GM18951 (cell line): ENCODE measurements at regions not wholly inside any gene's neighbourhood (a gene's known extent, or its start where the extent isn't known, plus 50 kb on each side); places are given as distances from the start of the nearest gene placed in this dataset.

ENCODE experiments used
- POLR2A ChIP-seq: IDR thresholded peaks from 4 replicates; pipeline ENCODE4 v1.6.1; 2011; ENCODE audit warnings: mild to moderate bottlenecking; ENCODE audit not compliant: insufficient read length, insufficient read depth; ENCODE audit errors: extremely low read depth
- in situ Hi-C: fragments of 300-500 bp; cut with MboI; formaldehyde crosslinking; loops from one replicate; pipeline ENCODE4 v1.12.0; 2022; ENCODE audit warnings: low sequenced_read_pairs, mixed read lengths, inconsistent platforms; ENCODE audit not compliant: unreplicated experiment

DNA sequence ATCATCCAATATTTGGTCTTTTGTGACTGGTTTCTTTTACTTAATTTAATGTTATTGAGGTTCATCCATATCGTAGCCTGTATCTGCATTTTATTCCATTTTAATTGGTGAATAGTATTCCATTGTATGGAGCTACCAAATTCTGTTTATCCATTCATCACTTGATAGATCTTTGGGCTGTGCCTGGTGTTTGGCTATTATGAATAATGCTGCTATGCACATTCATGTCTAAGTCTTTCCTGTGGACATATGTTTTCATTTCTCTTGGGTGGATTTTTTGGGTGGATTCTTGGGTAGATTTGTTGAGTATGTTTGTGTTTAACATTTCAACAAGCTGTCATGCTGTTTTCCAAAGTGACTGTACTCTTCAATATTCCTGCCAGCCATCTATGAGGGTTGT, 52.5 kb upstream of the NEDD4L start:
- in situ Hi-C loops: no loop called here
- TF ChIP-seq POLR2A: no peak

GRCh38 chr18:57989536-57989935, 54.5 kb upstream of the NEDD4L start:
- TF ChIP-seq POLR2A: no peak
- in situ Hi-C loops: no loop called here

DNA sequence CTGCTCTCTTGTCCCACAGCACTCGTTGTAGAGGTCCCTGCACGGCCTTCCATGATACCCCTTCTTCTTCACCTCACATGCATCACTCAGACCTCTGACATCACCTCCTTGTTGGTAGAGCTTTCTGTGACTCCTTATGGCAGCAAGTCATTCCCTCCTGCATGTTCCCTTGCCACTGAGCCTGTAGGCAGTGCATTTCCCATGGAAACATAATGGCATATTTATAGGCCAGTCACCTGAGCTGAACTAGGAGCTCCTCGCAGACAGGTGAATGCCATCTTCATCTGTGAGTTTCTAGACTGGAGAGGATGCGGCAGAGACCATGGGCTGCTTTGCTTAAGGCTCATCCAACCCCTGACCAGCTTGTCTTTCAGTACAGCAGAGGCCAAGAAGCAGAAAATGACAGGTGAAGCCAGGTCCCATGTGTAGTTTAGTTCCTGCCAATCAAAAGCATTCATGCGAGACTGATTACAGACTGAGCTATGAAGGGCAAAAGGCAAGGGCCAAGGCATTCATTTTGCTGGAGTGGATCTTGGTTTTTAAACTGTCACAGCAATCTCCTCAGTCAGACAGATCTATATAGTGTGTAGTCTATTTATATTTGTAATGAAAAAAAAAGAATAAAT, 59.4 kb upstream of the NEDD4L start:
- in situ Hi-C loops: no loop called here
- no peak for TF ChIP-seq POLR2A

DNA sequence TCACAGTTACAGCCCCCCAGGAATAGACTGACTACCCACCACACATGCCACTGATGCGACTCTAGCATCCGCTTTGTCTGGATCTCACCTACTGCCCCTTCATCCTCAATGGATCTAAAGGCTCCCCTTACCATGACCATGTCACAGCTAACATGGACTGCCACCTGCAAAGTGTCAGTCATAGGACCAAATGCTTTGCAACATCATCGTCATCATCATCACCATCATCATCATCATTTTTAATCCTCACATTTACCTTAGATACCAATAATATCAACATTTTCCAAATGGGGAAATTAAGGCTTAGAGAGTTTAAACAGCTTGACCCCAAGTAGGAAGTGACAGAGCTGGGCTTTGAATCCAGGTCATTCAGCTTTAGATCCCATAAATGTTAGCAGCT, 60.1 kb upstream of the NEDD4L start:
- in situ Hi-C loops: no loop called here
- no peak for TF ChIP-seq POLR2A

DNA sequence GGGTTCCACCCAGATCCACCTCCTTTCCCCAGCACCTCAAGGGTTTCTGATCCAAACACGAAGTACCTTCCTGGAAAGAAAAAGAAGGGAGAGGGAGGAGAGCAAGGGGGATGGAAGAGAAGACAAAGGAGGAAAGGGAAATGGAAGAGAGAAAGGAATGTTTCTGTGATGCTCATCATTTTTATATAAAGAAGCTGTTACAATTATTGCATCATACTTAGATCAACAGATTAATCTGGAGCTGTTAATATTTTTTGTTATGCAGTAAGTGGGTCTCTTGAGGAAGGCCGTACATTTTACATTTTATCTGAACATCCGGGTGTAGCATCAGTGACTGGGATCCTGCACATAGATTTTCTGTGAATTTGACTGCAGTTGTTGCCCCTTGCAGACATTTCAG, 60.6 kb upstream of the NEDD4L start:
- in situ Hi-C loops: no loop called here
- no peak for TF ChIP-seq POLR2A

DNA sequence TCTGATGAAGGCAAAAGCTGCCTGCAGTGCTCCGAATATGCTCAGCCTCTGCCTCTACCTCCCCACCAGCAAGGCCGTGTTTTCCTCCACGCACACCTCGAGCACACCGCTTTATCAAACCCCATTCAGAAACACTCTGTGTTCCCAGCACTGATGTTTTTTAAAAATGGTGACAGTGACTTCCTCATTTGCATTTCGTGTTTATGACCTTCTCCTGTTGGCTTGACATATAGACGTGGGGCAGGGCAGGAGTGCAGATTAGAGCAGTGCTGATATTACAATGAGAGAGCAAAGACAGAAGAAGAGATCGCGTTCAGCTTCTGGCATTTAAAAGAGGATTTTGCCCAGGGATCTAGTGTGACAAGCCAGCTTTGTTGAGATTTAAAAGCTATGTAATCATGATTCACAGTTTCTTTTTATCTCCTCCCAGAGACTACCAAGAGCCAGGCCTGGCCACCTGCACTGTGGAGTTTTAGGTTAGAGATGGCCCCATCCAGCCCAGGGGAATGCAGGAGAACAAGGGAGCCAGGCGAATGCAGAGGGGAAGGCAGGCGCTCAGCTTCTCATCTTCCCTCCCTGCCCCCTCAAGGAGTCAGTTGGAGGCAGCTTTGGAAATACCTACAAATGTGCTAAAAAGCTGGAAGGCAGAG, 61.5 kb upstream of the NEDD4L start:
- in situ Hi-C loops: no loop called here
- TF ChIP-seq POLR2A: no peak

GRCh38 chr18:57981308-57982028, 62.6 kb upstream of the NEDD4L start:
- in situ Hi-C loops: no loop called here
- TF ChIP-seq POLR2A: no peak

GRCh38 chr18:57980573-57981307, 63.3 kb upstream of the NEDD4L start:
- in situ Hi-C loops: no loop called here
- TF ChIP-seq POLR2A: no peak

DNA sequence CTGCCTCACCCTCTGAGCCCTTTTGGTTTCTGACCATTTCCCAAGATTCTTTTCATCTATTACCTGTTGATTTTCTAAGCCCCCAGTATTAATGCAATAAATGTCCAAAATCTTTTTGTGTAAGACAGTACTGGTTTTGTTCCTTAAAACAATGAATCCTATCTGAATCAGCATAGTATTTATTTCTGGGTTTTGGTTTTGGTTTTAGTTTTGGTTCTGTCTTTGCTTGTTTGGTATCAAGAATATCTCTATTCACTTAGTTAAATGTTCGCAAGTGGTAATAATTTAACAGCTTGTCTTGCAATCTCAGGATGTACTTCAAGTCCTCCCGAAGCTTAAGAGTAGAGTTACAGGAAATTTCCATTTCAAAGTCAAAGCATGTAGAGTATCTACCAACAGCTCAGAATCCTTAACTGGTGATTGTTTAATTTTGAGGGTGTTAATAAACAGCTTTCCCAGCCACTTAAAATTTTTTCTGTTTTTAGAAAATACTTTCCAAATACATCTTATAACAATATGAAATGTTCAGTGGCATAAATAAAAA, 67.7 kb upstream of the NEDD4L start:
- no peak for TF ChIP-seq POLR2A
- in situ Hi-C loops: no loop called here

DNA sequence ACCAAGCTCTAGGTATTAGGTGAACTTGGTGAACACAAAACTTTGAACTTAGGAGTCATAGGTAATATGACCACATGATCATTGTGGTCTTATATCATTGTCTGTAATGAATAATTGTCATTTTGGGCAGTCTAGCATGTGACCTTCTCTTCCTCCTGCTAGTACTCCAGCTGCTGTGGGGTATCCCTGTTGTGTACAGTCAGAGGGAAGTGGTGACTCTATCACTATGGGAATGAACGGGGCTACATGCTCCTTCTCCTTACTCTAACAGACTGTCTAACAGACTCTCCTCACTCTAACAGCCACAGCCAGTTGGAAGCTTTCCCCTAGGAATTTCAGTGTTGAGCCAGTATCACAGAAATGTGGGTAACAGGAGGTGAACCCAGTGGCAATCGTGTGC, 68.2 kb upstream of the NEDD4L start:
- TF ChIP-seq POLR2A: no peak
- in situ Hi-C loops: no loop called here

- TF ChIP-seq POLR2A: no peak
- in situ Hi-C loops: no loop called here
Measured at GRCh38 chr18:57974585-57975265, 69.3 kb upstream of the NEDD4L start.

DNA sequence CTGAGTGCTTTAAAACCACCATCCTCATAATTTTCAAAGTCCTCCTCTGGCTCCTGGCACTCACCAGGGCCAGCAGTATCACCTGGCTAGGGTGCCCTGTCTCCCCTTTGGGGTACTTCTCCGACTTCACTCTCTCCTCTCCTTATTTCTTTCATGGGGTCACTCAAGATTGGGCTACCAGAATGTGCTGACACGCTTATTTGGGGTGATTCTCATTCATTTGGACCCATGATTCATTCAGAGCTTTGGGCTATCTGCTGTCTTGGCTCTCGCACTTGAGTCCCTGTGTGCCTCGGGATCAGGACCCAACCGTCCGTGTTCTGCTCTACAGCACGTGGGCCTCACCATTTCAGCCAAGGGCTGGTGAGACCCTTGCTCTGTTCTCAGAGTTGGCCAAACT, 70.1 kb upstream of the NEDD4L start:
- TF ChIP-seq POLR2A: no peak
- in situ Hi-C loops: no loop called here
